B cell (primary cell): ENCODE measurements at regions not wholly inside any gene's neighbourhood (a gene's known extent, or its start where the extent isn't known, plus 50 kb on each side); places are given as distances from the start of the nearest gene placed in this dataset.

Source experiments
- ATAC-seq: fragments of 200-7000 bp; cut with Tn5 transposase; one replicate; pipeline ENCODE4 v1.10.0; 2021; ENCODE audit warnings: low read depth, mild to moderate bottlenecking, moderate number of reproducible peaks, moderate library complexity
- CTCF ChIA-PET: fragments of 350-600 bp; sonication (Branson Sonifier 250); formaldehyde crosslinking; loops from one replicate; lab custom pipeline; 2021; ENCODE audit warnings: antibody characterized with exemption, inconsistent platforms; lab: Charles Lee
- POLR2A ChIA-PET: fragments of 350-600 bp; sonication (Branson Sonifier 250); formaldehyde crosslinking; loops from one replicate; lab custom pipeline; 2021; ENCODE audit warnings: antibody characterized with exemption; lab: Charles Lee
- DNase-seq: peaks from one replicate; pipeline ENCODE4 v3.0.0; 2013
- H2AFZ ChIP-seq: 2 replicates; pipeline ENCODE4 v1.6.1; 2012; ENCODE audit warnings: mild to moderate bottlenecking, low read depth, low read length; ENCODE audit not compliant: insufficient read depth, poor library complexity, severe bottlenecking
- H3K27ac ChIP-seq, 2 donors: 1 replicate in 1 of 2; 2 replicates in 1 of 2; pipeline ENCODE4 v1.5.1; 2012 to 2013; ENCODE audit warnings: low read length in 2 of 2, mild to moderate bottlenecking in 2 of 2, moderate library complexity in 1 of 2
- H3K27me3 ChIP-seq, 4 experiments: fragments of 200-600 bp in 1 of 4; sonication (generic) in 1 of 4; replicated peaks in 1 of 4; 1 replicate in 2 of 4; 2 replicates in 2 of 4; pipeline versions ENCODE4 v1.6.1 to v1.7.0; 2013 to 2016; ENCODE audit warnings: low read length in 3 of 4, mild to moderate bottlenecking in 2 of 4, mixed read lengths in 1 of 4, moderate library complexity in 1 of 4; ENCODE audit not compliant: insufficient read depth in 4 of 4, control insufficient read depth in 3 of 4; ENCODE audit errors: control extremely low read depth in 1 of 4
- H3K36me3 ChIP-seq, 2 experiments: replicated peaks in 1 of 2; 1 replicate in 1 of 2; 2 replicates in 1 of 2; pipeline versions ENCODE4 v1.6.1 to v1.7.1; 2013; ENCODE audit warnings: low read length in 1 of 2; ENCODE audit not compliant: insufficient read depth in 2 of 2, control insufficient read depth in 1 of 2; ENCODE audit errors: control extremely low read depth in 1 of 2, extremely low read depth in 1 of 2
- H3K4me1 ChIP-seq, 2 donors: fragments of 200-600 bp in 1 of 2; sonication (generic) in 1 of 2; 1 replicate in 1 of 2; 2 replicates in 1 of 2; pipeline versions ENCODE4 v1.5.1 to v1.6.1; 2013 to 2017; ENCODE audit warnings: low read length in 2 of 2; ENCODE audit not compliant: control insufficient read depth in 2 of 2, insufficient read depth in 2 of 2
- H3K4me2 ChIP-seq: replicated peaks from 2 replicates; pipeline ENCODE3; 2012; ENCODE audit warnings: mild to moderate bottlenecking, low read depth, low read length; ENCODE audit not compliant: poor library complexity, severe bottlenecking
- H3K4me3 ChIP-seq, 5 experiments: fragments of 200-600 bp in 1 of 5; sonication (generic) in 1 of 5; 1 replicate in 3 of 5; 2 replicates in 2 of 5; pipeline versions ENCODE4 v1.5.1 to v1.7.0; 2011 to 2016; ENCODE audit warnings: low read length in 4 of 5, mild to moderate bottlenecking in 4 of 5, low read depth in 2 of 5, control low read depth in 1 of 5, moderate library complexity in 1 of 5; ENCODE audit not compliant: insufficient read depth in 1 of 5; ENCODE audit errors: control extremely low read depth in 1 of 5, extremely low read depth in 1 of 5
- H3K79me2 ChIP-seq: fragments of 200-600 bp; sonication (generic); one replicate; pipeline ENCODE4 v1.6.0; 2016; ENCODE audit warnings: low read length; ENCODE audit not compliant: control insufficient read depth, insufficient read depth
- H3K9ac ChIP-seq: fragments of 200-600 bp; sonication (generic); 2 replicates; pipeline ENCODE4 v1.6.1; 2017; ENCODE audit warnings: mild to moderate bottlenecking, low read length, moderate library complexity
- H3K9me3 ChIP-seq, 3 donors: one replicate each; pipeline versions ENCODE4 v1.6.1 to v1.7.1; 2013; ENCODE audit warnings: low read length in 2 of 3; ENCODE audit not compliant: control insufficient read depth in 2 of 3, insufficient read depth in 1 of 3; ENCODE audit errors: control extremely low read depth in 1 of 3
- H4K20me1 ChIP-seq: 2 replicates; pipeline ENCODE4 v1.6.0; 2012; ENCODE audit warnings: mild to moderate bottlenecking, low read length; ENCODE audit not compliant: insufficient read depth, control insufficient read depth, poor library complexity, severe bottlenecking
- H3K27ac Mint-ChIP-seq: one replicate; pipeline ENCODE4 v1.8.0; 2021; ENCODE audit warnings: mixed read lengths
- H3K27me3 Mint-ChIP-seq: one replicate; pipeline ENCODE4 v1.8.0; 2021; ENCODE audit warnings: mixed read lengths
- H3K4me1 Mint-ChIP-seq: one replicate; pipeline ENCODE4 v1.8.0; 2021; ENCODE audit warnings: mixed read lengths
- H3K4me3 Mint-ChIP-seq: one replicate; pipeline ENCODE4 v1.8.0; 2021; ENCODE audit warnings: mixed read lengths
- H3K9me3 Mint-ChIP-seq: one replicate; pipeline ENCODE4 v1.8.0; 2022; ENCODE audit warnings: mixed read lengths; ENCODE audit not compliant: insufficient read depth
- EZH2 ChIP-seq: IDR thresholded peaks from 2 replicates; pipeline ENCODE4 v1.6.1; 2012; ENCODE audit warnings: borderline replicate concordance, low read depth, mild to moderate bottlenecking, moderate library complexity, low read length; ENCODE audit not compliant: insufficient read depth, poor library complexity, severe bottlenecking
- WGBS: methylation state at CpG from one replicate; pipeline ENCODE4 v1.1.5; 2013; ENCODE audit warnings: missing lambda C conversion rate; ENCODE audit not compliant: insufficient coverage; 5-methylcytosine and 5-hydroxymethylcytosine counted together
- intact Hi-C: fragments of 100-400 bp; cut with micrococcal nuclease; formaldehyde crosslinking; loops from one replicate; pipeline ENCODE4 v1.10.0; 2022
- TF ChIP-seq, protein P1 (sequence below): fragments of 200-600 bp; IDR thresholded peaks from one replicate; pipeline ENCODE4 v1.8.0; 2022; ENCODE audit warnings: antibody characterized with exemption, mild to moderate bottlenecking

GRCh38 chr11:87739261-87739660 lies 436.0 kb downstream of the RAB38 start:
- Histone ChIP-seq H3K4me2 (no peak overlapping the region), H3K27ac (no peak overlapping the region), H3K4me1 (no peaks in the 10 kb centered on the region), H3K9me3 (no peaks in the 10 kb centered on the region), H3K79me2 (no peaks in the 10 kb centered on the region), H3K27me3 (no peaks in the 10 kb centered on the region), H2AFZ (no peak overlapping the region), H3K4me3 (no peak overlapping the region), H3K9ac (no peak overlapping the region), H4K20me1 (no peaks in the 10 kb centered on the region), H3K36me3 (no peaks in the 10 kb centered on the region)
- no peak for ATAC-seq
- WGBS, result 21% methylated on average over 2 of the region's 2 CpGs
- no peak for DNase-seq
- ChIA-PET POLR2A (no interaction called here), CTCF (no interaction called here)
- Mint-ChIP-seq H3K9me3 (no peaks in the 10 kb centered on the region), H3K4me3 (no peak overlapping the region), H3K27ac (no peak overlapping the region), H3K27me3 (no peaks in the 10 kb centered on the region), H3K4me1 (no peaks in the 10 kb centered on the region)
- intact Hi-C loops, result no loop called here
- TF ChIP-seq, protein P1, sequence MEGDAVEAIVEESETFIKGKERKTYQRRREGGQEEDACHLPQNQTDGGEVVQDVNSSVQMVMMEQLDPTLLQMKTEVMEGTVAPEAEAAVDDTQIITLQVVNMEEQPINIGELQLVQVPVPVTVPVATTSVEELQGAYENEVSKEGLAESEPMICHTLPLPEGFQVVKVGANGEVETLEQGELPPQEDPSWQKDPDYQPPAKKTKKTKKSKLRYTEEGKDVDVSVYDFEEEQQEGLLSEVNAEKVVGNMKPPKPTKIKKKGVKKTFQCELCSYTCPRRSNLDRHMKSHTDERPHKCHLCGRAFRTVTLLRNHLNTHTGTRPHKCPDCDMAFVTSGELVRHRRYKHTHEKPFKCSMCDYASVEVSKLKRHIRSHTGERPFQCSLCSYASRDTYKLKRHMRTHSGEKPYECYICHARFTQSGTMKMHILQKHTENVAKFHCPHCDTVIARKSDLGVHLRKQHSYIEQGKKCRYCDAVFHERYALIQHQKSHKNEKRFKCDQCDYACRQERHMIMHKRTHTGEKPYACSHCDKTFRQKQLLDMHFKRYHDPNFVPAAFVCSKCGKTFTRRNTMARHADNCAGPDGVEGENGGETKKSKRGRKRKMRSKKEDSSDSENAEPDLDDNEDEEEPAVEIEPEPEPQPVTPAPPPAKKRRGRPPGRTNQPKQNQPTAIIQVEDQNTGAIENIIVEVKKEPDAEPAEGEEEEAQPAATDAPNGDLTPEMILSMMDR, result no peak
- no peak for TF ChIP-seq EZH2

DNA sequence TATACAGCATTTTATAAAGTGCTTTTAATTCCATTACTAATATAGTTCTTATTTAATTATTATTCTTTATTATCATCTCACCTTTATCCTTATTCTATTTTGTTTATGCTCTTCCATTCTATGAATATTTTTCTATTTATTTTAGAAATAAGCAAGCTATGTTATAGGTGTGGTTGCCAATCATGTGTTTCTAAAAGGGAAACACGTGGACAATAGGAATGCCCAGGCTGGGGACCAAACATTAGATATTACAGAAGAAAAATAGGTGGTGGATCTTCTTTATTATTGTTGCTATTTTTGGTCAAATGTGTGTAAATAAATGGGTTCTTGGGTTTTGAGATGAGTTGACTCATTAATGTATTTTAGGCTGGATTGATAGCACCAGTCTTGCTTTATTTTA lies 438.3 kb downstream of the RAB38 start:
- intact Hi-C loops, result no loop called here
- H3K27me3 ChIP-seq, result no peaks in the 10 kb centered on the region
- POLR2A ChIA-PET, result no interaction called here
- no peaks in the 10 kb centered on the region for H3K9me3 ChIP-seq
- H3K4me2 ChIP-seq, result no peak overlapping the region
- no peaks in the 10 kb centered on the region for H3K4me1 Mint-ChIP-seq
- H3K27ac Mint-ChIP-seq, result no peak overlapping the region
- 50% methylated on average over 1 of the region's 1 CpG for WGBS
- no peaks in the 10 kb centered on the region for H3K36me3 ChIP-seq
- DNase-seq (no peak), ATAC-seq (no peak)
- H3K9me3 Mint-ChIP-seq, result no peaks in the 10 kb centered on the region
- CTCF ChIA-PET, result no interaction called here
- no peak overlapping the region for H3K27ac ChIP-seq
- H3K4me3 Mint-ChIP-seq, result no peak overlapping the region
- no peaks in the 10 kb centered on the region for H4K20me1 ChIP-seq
- H2AFZ ChIP-seq, result no peak overlapping the region
- no peak overlapping the region for H3K4me3 ChIP-seq
- no peak for TF ChIP-seq EZH2
- no peaks in the 10 kb centered on the region for H3K4me1 ChIP-seq
- no peaks in the 10 kb centered on the region for H3K27me3 Mint-ChIP-seq
- H3K9ac ChIP-seq, result no peak overlapping the region
- no peaks in the 10 kb centered on the region for H3K79me2 ChIP-seq
